ENCODE measurements at regions not wholly inside any gene's neighbourhood (a gene's known extent, or its start where the extent isn't known, plus 50 kb on each side); places are given as distances from the start of the nearest gene placed in this dataset.

- no peak overlapping the region for H3K4me3 ChIP-seq (ENCODE audit: low read depth, low read length)
- TF ChIP-seq CTCF (IDR thresholded peaks at IDR 0.05; ENCODE audit: insufficient read depth, low read length) = no peak
- DNase-seq (ENCODE audit: low read depth) = no peak
Measured at GRCh38 chr3:76203578-76203977, 418.2 kb upstream of the ZNF717 start.

- no peak for TF ChIP-seq CTCF (IDR thresholded peaks at IDR 0.05; ENCODE audit: insufficient read depth, low read length)
- DNase-seq (ENCODE audit: low read depth) = no peak
- H3K4me3 ChIP-seq (ENCODE audit: low read depth, low read length) = no peak overlapping the region
Measured at GRCh38 chr3:76206346-76206745, 421.0 kb upstream of the ZNF717 start.

- no peak for TF ChIP-seq CTCF (IDR thresholded peaks at IDR 0.05; ENCODE audit: insufficient read depth, low read length)
- no peak for DNase-seq (ENCODE audit: low read depth)
- no peak overlapping the region for H3K4me3 ChIP-seq (ENCODE audit: low read depth, low read length)
Measured at GRCh38 chr3:76212679-76213078, 427.3 kb upstream of the ZNF717 start.

GRCh38 chr3:76222201-76222600 is 436.9 kb upstream of the ZNF717 start:
- no peak overlapping the region for H3K4me3 ChIP-seq (ENCODE audit: low read depth, low read length)
- DNase-seq (ENCODE audit: low read depth) = no peak
- no peak for TF ChIP-seq CTCF (IDR thresholded peaks at IDR 0.05; ENCODE audit: insufficient read depth, low read length)

- TF ChIP-seq CTCF (IDR thresholded peaks at IDR 0.05; ENCODE audit: insufficient read depth, low read length) = no peak
- no peak for DNase-seq (ENCODE audit: low read depth)
Measured at GRCh38 chr3:76231258-76231657, 445.9 kb upstream of the ZNF717 start.

GRCh38 chr3:76242886-76243753 is 457.8 kb upstream of the ZNF717 start:
- TF ChIP-seq CTCF (IDR thresholded peaks at IDR 0.05; ENCODE audit: insufficient read depth, low read length) = no peak
- no peak overlapping the region for H3K4me3 ChIP-seq (ENCODE audit: low read depth, low read length)
- DNase-seq (ENCODE audit: low read depth) = no peak

More at GRCh38 chr3:76231258-76231657, 445.9 kb upstream of the ZNF717 start:
- H3K4me3 ChIP-seq (ENCODE audit: low read depth, low read length) = no peak overlapping the region

All from fibroblast of the aortic adventitia (primary cell).